ENCODE measurements at regions not wholly inside any gene's neighbourhood (a gene's known extent, or its start where the extent isn't known, plus 50 kb on each side); places are given as distances from the start of the nearest gene placed in this dataset.
"Not testable (repeated sequence)": the region's sequence is repeated elsewhere in the genome, so short reads cannot be mapped to it uniquely, and the experiment has no call there.

DNA sequence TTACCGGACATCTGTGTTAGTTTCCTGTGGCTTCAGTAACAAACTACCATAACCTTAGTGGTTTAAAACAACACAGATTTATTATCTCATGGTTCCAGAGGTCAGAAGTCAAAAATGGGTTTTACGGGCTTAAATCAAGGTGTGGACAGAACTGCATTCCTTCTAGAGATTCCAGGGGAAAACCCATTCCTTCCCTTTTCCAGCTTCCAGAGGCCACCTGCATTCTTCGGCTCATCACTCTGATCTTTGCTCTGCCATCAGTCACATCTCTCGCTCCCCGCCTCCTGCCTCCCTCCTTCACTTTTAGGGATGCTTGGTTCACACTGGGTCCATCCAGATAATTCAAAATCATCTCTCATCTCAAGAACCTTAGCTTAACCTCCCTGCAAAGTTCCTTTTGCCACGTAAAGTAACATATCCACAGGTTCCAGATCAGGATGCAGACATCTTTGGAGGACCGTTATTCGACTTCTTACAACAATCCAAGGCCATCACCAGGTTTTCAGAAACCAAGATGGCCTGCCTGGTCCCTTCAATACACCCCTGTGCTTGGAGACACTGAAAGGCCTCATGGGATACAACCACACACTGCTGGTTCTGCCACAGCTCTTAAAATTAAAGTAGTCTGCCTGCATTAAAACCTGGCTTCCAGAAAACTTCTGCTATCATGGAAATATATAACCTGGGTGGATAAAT lies 225.9 kb upstream of the MYO3A start:
- ChIA-PET POLR2A (no interaction called here), CTCF (no interaction called here)

DNA sequence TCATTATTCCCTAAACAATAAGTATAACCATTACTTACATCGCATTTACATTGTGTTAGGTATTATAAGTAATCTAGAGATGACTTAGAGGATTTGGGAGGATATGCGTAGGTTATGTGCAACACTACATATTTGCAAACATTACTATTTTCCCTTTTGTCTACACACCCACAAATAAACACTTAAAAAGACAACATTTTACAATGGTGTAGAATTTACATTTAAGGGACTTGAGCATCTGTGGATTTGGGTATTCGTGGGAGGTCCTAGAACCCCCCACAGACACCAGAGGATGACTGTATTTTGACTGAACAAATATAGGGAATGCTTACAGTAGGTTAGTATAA lies 220.2 kb upstream of the MYO3A start:
- CTCF ChIA-PET = no interaction called here
- POLR2A ChIA-PET = no interaction called here

DNA sequence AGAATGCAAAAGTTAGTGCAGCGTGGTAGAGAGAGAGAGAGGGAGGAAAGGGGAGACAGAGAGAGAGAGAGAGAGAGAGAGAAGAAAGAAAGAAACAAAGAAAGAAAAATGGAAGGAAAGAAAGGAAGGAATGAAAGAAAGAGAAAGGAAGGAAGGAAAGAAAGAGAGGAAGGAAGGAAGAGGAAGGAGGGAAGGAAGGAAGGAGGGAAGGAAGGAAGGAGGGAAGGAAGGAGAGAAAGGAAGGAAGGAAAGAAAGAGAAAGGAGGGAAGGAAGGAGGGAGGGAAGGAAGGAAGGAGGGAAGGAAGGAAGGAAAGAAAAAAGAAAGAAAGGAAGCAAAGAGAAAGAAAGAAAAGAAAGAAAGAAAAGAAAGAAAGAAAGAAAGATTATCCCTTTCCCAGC lies 209.8 kb upstream of the MYO3A start:
- ChIA-PET POLR2A (no interaction called here), CTCF (no interaction called here)

DNA sequence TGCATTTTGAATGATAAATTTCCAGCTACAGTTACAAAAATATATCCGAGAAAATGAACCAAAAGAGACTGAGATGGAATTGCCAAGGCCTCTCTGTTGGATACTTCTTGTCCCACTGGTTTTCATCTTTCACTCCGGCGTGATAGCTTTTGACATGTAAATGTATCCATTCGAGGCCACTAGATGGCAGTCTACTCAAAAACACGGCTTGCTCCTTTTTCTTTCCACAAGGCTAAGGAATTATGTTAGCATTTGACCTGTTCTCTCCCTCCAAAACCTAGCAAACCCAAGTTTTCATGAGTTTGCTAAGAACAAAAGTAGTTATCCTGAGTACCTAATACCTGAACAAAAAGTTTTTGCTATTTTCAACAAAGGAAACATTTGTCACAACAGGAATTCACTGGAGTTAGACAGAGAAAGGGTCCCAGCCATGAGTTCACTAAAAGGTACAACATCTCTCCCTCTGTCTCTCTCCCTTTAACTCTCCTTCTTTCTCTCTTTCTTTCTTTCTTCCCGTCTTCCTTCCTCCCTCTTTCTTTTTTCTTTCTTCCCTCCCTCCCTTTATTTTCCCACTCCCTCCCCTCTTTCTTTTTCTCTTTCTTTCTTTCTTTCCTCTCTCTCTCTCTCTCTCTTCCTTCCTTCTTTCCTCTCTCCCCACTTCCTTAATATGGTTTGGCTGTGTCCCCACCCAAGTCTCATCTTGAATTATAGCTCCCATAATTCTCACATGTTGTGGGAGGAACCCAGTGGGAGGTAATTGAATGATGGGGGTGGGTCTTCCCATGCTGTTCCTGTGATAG lies 207.9 kb upstream of the MYO3A start:
- CTCF ChIA-PET = interaction anchor here (0.6 to 0.7 kb wide), 2 partner anchors 40 to 447 kb away, joined by 3 read pairs; no protein-coding TSS in a partner anchor
- POLR2A ChIA-PET = no interaction called here

DNA sequence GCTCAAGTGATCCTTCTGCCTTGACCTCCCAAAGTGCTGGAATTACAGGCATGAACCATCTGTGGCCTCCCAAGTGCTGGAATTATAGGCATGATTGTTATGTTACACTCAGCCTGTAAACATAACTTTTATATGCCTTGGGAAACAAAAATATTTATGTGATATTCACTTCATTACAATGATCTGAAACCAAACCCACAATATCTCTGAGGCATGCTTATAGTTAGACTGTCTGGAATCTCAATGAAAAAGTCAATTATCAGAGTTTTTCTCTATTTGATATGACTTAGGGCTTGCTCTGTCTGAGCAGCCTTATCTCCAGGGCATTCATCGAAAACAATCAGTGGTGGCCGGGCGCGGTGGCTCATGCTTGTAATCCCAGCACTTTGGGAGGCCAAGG lies 195.3 kb upstream of the MYO3A start:
- ChIA-PET POLR2A (no interaction called here), CTCF (no interaction called here)

DNA sequence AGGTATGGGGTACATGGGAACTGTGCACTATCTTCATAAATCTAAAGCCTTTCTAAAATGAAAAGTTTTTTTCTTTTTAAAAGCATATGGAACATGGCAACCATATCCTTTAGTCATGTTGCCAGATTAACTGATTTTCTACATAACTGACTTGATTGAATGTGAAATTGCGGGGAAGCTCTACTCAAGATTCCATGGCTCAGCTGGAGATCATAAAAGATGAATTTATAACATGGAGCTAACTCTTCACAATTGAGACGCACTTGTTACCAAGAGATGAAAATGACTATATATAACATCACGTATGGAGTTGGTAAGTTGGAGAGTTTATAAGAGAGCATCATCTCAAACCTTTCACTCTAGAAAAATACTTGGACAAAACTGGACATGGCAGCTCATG lies 190.2 kb upstream of the MYO3A start:
- ChIA-PET CTCF (no interaction called here), POLR2A (no interaction called here)

DNA sequence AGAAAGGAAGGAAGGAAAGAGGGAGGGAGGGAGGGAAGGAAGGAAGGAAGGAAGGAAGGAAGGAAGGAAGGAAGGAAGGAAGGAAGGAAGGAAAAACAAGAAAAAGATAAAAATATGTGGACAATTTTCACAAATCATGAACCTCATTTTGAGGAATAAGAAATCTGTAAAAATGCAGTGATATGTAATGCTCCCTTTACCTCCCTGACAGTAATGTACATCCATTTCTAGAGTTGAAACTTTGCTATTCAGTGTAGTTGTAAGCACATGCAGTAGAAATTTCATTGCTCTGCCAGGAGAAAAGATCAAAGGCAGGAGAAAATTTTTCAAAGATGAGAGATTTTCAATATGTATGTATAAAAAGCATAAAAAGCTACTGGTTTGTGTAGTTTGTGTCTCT lies 189.5 kb upstream of the MYO3A start:
- ChIA-PET POLR2A (no interaction called here), CTCF (no interaction called here)

DNA sequence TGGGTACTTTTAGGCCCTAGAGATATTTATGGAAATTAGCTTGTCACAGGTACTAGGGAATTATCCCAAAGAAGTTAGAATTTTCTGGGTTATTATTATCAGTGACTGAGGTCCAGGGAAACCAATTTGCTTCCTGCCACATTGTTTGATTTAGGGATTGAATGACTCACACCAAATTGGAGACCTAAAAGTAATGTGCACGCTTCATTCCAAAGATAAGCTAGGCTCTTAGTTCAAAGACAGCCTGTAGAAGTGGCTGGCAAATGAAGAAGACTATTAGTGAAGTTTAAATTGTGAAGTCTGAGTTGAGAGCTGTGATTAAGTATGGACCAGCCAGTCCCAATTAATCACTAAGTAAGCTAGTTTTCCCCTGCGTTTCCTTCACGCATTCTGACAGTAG lies 188.1 kb upstream of the MYO3A start:
- CTCF ChIA-PET = no interaction called here
- POLR2A ChIA-PET = no interaction called here

DNA sequence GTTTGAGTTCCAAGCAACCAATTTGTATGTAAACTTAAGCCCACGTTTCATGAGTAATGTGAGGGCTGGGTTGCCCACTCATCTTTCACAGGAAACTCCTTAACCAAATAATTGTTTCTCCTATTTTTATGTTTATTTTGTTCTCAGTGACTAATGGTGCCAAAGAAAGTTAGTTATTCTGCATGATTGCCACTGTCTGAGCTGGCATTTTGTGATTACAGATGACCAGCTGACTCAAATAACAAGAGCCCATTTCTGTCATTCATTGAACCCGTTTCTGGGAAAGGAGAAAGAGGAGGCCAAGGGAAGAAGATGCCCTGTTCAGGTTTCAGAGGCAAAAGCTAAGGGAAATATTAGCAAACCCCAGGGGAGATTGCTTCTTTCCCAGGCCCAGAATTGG lies 186.9 kb upstream of the MYO3A start:
- ChIA-PET POLR2A (no interaction called here), CTCF (no interaction called here)

DNA sequence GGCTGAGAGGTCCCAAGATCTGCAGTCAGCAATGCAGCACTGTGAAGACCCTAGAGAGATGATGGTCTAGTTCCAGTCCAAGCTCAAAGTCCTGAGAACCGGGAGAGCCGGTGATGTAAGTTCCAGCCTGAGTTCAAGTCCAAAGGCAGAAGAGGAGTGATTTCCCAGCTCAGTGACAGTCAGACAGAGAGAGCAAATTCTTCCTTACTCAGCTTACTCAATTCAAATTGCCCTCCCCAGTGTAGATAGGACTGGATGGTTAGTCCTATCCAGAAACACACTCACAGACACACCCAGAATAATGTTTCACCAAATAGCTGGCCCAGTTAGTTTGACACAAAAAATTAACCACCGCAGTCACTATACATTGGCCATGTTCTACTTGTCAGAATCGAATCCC lies 185.5 kb upstream of the MYO3A start:
- POLR2A ChIA-PET = no interaction called here
- CTCF ChIA-PET = no interaction called here

DNA sequence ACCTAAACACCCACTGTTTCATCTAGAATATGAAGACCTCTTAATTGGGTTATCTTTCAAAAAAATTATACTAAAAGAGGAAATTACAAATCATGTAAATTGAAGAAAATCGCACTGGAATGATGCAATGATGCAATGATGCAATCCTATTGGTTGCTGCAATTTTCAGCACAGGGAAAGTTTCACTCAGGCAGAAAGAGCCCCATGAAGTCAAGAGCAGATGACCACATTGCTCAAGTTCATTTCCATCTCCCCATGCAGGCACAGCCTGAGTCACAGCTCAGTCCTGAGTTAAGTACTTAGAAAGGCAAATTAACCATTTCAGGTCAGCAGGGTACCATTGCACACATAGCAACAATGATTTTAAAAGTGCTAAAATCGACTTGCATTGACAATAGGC lies 180.3 kb upstream of the MYO3A start:
- CTCF ChIA-PET = no interaction called here
- POLR2A ChIA-PET = no interaction called here

DNA sequence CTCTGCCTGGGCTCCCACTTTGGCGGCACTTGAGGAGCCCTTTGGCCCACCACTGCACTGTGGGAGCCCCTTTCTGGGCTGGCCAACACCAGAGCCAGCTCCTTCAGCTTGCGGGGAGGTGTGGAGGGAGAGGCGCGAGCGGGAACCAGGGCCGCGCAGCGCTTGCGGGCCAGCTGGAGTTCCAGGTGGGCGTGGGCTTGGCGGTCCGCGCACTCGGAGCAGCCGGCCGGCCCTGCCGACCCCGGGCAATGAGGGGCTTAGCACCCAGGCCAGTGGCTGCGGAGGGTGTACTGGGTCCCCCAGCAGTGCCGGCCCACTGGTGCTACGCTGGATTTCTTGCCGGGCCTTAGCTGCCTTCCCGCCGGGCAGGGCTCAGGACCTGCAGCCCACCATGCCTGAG lies 178.2 kb upstream of the MYO3A start:
- CTCF ChIA-PET, POLR2A ChIA-PET: not testable (repeated sequence)

DNA sequence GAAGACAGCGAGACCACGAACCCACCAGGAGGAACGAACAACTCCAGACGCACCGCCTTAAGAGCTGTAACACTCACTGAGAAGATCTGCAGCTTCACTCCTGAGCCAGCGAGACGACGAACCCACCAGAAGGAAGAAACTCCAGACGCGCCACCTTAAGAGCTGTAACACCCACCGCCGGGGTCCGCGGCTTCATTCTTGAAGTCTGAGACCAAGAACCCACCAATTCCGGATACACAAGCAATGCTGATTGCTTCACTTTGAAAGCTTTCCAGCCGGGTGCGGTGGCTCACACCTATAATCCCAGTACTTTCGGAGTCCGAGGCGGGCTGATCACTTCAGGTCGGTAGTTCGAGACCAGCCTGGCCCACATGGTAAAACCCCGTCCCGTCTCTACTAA lies 177.2 kb upstream of the MYO3A start:
- ChIA-PET POLR2A (no interaction called here), CTCF (no interaction called here)

DNA sequence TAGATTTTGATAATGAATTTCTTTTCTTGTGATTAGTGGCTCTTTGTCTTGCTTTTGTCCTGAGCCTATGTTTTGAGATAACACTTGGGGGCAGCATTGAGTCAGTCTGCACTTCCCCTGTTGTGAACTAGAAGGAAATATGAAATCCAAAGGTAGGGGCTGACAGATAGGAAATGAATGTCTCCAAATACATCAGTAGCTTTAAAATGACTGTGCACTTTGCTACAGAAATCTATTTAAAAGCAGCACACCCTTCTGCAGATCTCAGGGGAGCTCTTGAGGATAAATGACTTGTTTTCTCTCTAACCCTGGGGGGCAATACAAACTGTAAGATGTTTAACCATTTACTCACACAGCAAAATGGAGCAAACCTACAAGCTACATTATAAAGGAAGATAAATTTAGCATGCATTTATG lies 176.0 kb upstream of the MYO3A start:
- POLR2A ChIA-PET = no interaction called here
- CTCF ChIA-PET = no interaction called here

DNA sequence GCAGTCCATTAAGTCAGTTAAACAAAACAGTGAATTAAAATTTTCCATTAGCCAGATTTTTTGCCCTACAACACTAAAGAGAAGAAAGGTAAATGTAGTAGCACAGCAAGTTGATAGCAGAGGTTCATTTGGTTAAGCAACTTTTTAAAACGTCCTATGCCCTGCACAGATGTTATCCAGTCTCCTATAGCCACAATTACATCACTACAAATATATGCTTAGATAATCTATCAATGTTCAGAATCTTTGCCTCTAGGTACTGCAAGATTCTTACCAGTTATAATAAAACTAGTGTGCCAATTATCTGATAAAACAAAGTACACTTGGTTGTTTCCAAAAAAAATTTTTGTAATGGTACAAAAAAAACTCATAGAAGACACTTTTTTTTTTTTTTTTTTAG lies 175.5 kb upstream of the MYO3A start:
- CTCF ChIA-PET = no interaction called here

DNA sequence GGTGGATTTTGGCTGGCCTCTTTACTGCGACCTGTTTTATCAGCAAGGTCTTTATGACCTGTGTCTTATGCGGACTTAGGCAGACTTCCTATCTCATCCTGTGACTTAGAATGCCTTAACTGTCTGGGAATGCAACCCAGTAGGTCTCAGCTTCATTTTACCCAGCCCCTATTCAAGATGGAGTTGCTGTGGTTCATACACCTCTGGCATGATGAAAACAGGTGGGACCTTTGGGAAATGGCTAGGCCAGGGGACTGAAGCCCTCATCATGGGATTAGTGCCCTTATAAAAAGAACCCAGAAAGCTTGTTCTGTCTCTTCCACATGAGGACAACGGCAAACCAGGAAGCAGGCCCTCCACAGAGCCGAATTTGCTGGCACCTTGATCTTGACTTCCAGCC lies 172.1 kb upstream of the MYO3A start:
- CTCF ChIA-PET = no interaction called here
- POLR2A ChIA-PET = no interaction called here

More for the DNA sequence above, 175.5 kb upstream of the MYO3A start:
- POLR2A ChIA-PET = no interaction called here

DNA sequence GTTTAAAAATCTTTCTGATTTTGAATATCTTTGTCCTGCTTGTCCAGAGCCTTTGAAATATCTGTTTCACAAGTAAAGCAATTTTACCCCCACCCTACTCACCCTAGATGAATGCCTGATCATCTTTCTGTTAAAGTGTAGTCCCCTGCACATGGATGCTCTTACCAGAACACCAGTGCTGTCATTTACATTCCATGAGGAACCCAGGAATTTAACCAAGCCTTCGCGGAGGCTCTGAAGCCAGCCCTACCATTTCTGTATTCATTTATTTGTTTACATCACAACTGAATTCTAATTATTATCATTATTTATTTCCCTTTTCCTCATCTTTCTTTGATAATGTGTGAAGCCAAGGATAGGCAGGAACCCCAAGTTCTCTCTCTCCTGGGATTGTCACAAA lies 167.8 kb upstream of the MYO3A start:
- ChIA-PET POLR2A (no interaction called here), CTCF (no interaction called here)

DNA sequence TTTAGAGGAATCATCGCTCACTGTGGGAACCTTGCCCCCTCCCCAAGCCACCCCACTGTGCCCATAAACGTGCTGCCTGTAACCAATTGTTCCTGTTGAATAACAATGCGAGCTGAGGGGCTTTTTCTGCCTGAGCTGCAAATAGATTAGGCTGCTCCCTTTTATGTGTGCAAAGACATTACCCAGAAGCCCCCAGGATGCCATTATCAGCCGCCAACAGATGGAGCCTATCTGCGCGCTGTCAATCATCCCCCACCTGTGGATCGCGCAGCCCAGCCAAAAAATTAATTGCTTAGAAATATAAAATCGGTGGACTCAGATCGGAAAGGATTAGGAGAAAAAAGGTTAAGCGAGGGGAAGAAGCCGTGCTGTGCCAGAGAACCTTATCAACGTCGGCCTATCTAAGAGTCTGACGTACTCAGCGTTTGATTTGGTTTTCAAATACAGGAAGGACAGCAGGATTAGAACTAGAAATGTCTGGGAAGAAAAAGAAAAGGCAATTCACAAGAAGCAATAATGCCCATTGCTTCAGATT lies 167.3 kb upstream of the MYO3A start:
- CTCF ChIA-PET = no interaction called here

DNA sequence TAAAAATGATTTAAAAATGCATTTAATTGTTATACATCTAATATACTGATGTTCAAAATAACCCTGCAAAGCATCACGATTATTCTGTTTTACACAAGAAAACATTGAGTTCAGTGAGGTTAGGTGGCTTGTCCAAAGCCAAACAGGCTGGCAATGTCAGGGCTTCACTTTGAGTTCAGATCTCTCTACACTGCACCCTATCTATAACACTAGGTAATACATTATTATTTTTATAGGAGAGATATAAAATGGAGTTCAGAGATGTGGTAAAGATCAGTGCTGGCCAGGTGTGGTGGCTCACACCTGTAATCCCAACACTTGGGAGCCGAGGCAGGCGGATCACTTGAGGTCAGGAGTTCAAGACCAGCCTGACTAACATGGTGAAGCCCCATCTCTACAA lies 165.9 kb upstream of the MYO3A start:
- CTCF ChIA-PET = no interaction called here

More for the DNA sequence above, 167.3 kb upstream of the MYO3A start:
- POLR2A ChIA-PET = no interaction called here

DNA sequence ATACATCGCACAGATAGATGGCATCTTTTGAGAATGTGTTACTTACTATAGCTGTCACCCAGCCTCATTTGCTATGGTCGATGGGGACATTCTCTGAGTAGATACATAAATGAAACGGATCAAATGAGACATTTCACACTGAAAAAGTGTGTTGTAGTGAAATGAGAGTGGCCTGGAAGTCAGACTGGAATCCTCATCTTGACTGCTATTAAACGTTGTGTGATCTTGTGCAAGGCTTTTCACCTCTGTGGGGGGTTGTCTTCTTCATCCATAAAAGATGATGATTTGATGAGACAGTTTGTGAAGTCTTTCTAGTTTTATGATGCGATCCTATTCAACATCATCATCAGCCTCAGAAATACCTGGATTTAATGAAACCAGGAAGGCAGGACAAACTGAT lies 155.4 kb upstream of the MYO3A start:
- ChIA-PET POLR2A (no interaction called here), CTCF (no interaction called here)

More for the DNA sequence above, 165.9 kb upstream of the MYO3A start:
- POLR2A ChIA-PET = no interaction called here

DNA sequence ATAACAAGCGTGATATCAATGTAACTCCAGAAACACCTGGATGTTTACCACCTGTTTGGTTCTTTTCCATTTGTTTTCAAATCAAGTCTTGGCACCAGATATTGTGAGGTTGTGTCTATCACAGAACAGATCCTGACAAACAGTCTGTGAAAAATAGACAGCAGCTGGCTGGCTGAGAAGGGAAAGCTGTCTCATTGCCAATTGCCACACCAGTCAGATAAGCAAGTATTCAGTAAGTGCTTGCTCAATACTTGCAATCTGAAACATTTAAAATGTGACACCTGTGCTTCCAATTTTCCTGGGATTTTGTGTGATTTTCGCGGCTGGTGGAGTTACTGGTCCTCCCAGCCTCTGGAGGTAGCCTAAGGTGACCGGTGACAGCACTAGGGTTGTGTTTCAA lies 147.9 kb upstream of the MYO3A start:
- CTCF ChIA-PET = no interaction called here
- POLR2A ChIA-PET = no interaction called here

DNA sequence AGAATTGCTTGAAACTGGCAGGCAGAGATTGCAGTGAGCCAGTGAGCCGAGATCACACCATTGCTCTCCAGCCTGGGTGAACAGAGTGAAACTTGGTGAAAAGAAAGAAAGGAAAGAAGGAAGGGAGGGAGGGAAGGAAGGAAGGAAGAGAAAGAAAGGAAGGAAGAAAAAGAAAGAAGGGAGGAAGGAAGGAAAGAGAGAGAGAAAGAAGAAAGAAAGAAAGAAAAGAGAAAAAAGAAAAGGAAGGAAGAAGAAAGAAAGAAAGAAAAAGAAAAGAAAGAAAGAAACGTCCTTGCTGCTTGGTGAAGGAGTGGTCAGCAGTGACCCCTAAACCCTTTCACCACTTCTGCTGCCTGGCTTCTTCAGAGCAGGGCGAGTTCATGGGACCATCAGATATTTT lies 147.1 kb upstream of the MYO3A start:
- ChIA-PET POLR2A (no interaction called here), CTCF (no interaction called here)
